ENCODE measurements at regions not wholly inside any gene's neighbourhood (a gene's known extent, or its start where the extent isn't known, plus 50 kb on each side); places are given as distances from the start of the nearest gene placed in this dataset.

GRCh38 chr5:18119156-18119785, 485.0 kb downstream of the TAF11L14 start:
- no peak for DNase-seq

- DNase-seq, result no peak
Observed at GRCh38 chr5:18141222-18141621, 507.0 kb downstream of the TAF11L14 start.

- no peak for DNase-seq
Observed at GRCh38 chr5:18142831-18143230, 508.6 kb downstream of the TAF11L14 start.

GRCh38 chr5:18152671-18153070, 518.4 kb downstream of the TAF11L14 start:
- DNase-seq, result peak; percentile 38

- DNase-seq, result no peak
Observed at GRCh38 chr5:18158166-18158565, 523.9 kb downstream of the TAF11L14 start.

GRCh38 chr5:18159331-18159730, 525.1 kb downstream of the TAF11L14 start:
- DNase-seq, result no peak

- DNase-seq, result no peak
Observed at GRCh38 chr5:18171684-18172083, 537.4 kb downstream of the TAF11L14 start.

- no peak for DNase-seq
Observed at GRCh38 chr5:18179579-18179978, 545.3 kb downstream of the TAF11L14 start.

GRCh38 chr5:18181575-18181974, 547.3 kb downstream of the TAF11L14 start:
- DNase-seq, result no peak

GRCh38 chr5:18195910-18196309, 561.6 kb downstream of the TAF11L14 start:
- no peak for DNase-seq

- DNase-seq, result no peak
Observed at GRCh38 chr5:18197734-18198133, 563.5 kb downstream of the TAF11L14 start.

- DNase-seq, result no peak
Observed at GRCh38 chr5:18202164-18202563, 567.9 kb downstream of the TAF11L14 start.

- no peak for DNase-seq
Observed at GRCh38 chr5:18203296-18203695, 569.0 kb downstream of the TAF11L14 start.

- DNase-seq, result no peak
Observed at GRCh38 chr5:18213666-18214065, 579.4 kb downstream of the TAF11L14 start.

- peak; percentile 16 for DNase-seq
Observed at GRCh38 chr5:18216016-18216415, 581.8 kb downstream of the TAF11L14 start.

GRCh38 chr5:18216729-18217128, 582.5 kb downstream of the TAF11L14 start:
- no peak for DNase-seq

- no peak for DNase-seq
Observed at GRCh38 chr5:18219241-18219640, 585.0 kb downstream of the TAF11L14 start.

GRCh38 chr5:18220631-18221030, 586.4 kb downstream of the TAF11L14 start:
- no peak for DNase-seq

GRCh38 chr5:18236386-18236785, 602.1 kb downstream of the TAF11L14 start:
- DNase-seq, result no peak

GRCh38 chr5:18238321-18238720, 604.1 kb downstream of the TAF11L14 start:
- no peak for DNase-seq

GRCh38 chr5:18240971-18241370, 606.7 kb downstream of the TAF11L14 start:
- DNase-seq, result no peak

- DNase-seq, result no peak
Observed at GRCh38 chr5:18243846-18244245, 609.6 kb downstream of the TAF11L14 start.

GRCh38 chr5:18244309-18244708, 610.0 kb downstream of the TAF11L14 start:
- no peak for DNase-seq

- no peak for DNase-seq
Observed at GRCh38 chr5:18252559-18252958, 618.3 kb downstream of the TAF11L14 start.

- DNase-seq, result no peak
Observed at GRCh38 chr5:18264126-18264882, 630.0 kb downstream of the TAF11L14 start.

Measured in femur (tissue), 1 donor.